GM19468 (cell line): ENCODE measurements at regions not wholly inside any gene's neighbourhood (a gene's known extent, or its start where the extent isn't known, plus 50 kb on each side); places are given as distances from the start of the nearest gene placed in this dataset.

ENCODE experiments used
- ATAC-seq: cut with Tn5 transposase; IDR thresholded peaks from one replicate; pipeline ENCODE4 v1.9.1; 2021; ENCODE audit warnings: mild to moderate bottlenecking, moderate library complexity, moderate number of reproducible peaks; ENCODE audit not compliant: unreplicated experiment; ENCODE audit errors: extremely low read depth

GRCh38 chr15:69976366-69976994 is 121.2 kb downstream of the TLE3 start:
- ATAC-seq: no peak

GRCh38 chr15:69978603-69979002 is 119.1 kb downstream of the TLE3 start:
- ATAC-seq: no peak

GRCh38 chr15:69979262-69979661 is 118.5 kb downstream of the TLE3 start:
- ATAC-seq: no peak

- peak; percentile 40 for ATAC-seq
These were observed 117.9 kb downstream of the TLE3 start for GRCh38 chr15:69979783-69980182.

- no peak for ATAC-seq
These were observed 117.2 kb downstream of the TLE3 start for GRCh38 chr15:69980341-69981059.

- ATAC-seq: no peak
These were observed 115.7 kb downstream of the TLE3 start for GRCh38 chr15:69982037-69982436.

- no peak for ATAC-seq
These were observed 113.9 kb downstream of the TLE3 start for GRCh38 chr15:69983696-69984265.

GRCh38 chr15:69987492-69988489 is 109.9 kb downstream of the TLE3 start:
- no peak for ATAC-seq

GRCh38 chr15:69988541-69989225 is 109.0 kb downstream of the TLE3 start:
- no peak for ATAC-seq

- no peak for ATAC-seq
These were observed 106.9 kb downstream of the TLE3 start for GRCh38 chr15:69990566-69991421.

GRCh38 chr15:69991551-69991980 is 106.2 kb downstream of the TLE3 start:
- no peak for ATAC-seq

GRCh38 chr15:69992348-69992747 is 105.4 kb downstream of the TLE3 start:
- ATAC-seq: no peak

GRCh38 chr15:69994429-69995205 is 103.1 kb downstream of the TLE3 start:
- no peak for ATAC-seq

GRCh38 chr15:69996321-69997160 is 101.2 kb downstream of the TLE3 start:
- ATAC-seq: no peak

- no peak for ATAC-seq
These were observed 100.6 kb downstream of the TLE3 start for GRCh38 chr15:69997161-69997485.
